HG03097 (cell line): ENCODE measurements at regions not wholly inside any gene's neighbourhood (a gene's known extent, or its start where the extent isn't known, plus 50 kb on each side); places are given as distances from the start of the nearest gene placed in this dataset.
"Not testable (repeated sequence)": the region's sequence is repeated elsewhere in the genome, so short reads cannot be mapped to it uniquely, and the experiment has no call there.

Experiments used
- ATAC-seq: cut with Tn5 transposase; IDR thresholded peaks from one replicate; pipeline ENCODE4 v1.9.1; 2021; ENCODE audit not compliant: unreplicated experiment, low FRiP score

DNA sequence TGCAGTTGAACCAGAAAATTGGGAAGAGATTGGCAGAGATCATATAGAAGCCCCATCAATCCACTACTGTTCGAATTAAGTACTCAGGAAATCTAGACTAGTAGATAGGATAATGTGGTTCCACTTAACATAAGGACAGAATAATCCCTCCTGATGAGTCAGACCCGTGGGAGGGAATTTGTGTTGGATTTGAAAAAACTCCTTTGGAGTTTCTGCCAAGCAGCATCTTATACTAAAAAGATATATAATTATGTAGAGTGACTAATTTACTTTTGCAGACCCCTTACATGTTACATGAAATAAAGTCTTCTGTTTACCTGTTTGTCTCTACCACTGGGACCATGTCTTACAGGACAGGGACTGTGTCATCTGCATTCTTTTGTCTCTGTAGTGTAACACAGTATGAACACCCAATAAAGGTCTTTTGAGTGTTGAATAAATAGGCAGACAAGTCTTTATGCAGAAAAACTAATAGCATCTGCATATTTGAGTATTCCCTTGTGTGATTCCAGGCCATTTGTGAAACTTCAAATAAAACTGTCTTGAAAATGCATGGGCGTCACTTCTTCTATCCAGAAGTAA, 122.6 kb upstream of the DNAJC10 start:
- no peak for ATAC-seq

DNA sequence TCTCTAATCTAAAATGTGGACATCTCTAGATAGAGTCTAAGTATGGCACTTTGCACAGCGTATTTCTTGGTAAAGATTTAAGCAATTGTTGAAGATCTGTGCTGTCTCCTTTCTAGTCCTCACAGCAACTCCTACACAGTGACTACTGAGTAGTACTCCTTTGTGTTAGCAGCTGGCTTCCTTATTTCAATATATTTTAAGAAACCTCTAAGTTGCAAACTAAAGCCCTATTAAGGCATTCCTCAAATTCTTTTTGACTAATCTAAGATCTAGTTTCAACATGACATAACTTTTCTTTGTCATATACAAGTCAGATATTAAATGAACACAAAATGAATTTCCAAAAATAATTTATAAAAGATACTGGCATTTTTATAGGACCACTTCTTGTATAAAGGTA, 121.8 kb upstream of the DNAJC10 start:
- no peak for ATAC-seq

DNA sequence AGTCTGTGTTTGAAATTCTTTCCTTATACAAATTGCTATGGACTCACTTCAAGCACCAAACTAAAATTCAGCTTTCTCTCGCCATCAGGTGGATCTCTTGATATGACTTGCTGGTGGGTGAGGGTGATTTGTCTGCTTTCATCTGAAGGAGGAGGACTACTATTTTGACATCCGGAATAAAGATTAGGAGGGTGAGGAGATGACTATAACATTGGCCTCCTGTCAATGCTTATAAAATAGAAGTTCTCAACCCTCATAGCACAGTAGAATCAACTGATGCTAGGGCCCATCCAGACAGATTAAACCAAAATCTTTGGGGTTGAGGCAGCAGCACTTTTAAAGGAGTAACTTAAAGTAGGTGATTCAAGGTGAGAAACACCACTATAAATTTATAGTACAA, 120.4 kb upstream of the DNAJC10 start:
- ATAC-seq, result no peak

DNA sequence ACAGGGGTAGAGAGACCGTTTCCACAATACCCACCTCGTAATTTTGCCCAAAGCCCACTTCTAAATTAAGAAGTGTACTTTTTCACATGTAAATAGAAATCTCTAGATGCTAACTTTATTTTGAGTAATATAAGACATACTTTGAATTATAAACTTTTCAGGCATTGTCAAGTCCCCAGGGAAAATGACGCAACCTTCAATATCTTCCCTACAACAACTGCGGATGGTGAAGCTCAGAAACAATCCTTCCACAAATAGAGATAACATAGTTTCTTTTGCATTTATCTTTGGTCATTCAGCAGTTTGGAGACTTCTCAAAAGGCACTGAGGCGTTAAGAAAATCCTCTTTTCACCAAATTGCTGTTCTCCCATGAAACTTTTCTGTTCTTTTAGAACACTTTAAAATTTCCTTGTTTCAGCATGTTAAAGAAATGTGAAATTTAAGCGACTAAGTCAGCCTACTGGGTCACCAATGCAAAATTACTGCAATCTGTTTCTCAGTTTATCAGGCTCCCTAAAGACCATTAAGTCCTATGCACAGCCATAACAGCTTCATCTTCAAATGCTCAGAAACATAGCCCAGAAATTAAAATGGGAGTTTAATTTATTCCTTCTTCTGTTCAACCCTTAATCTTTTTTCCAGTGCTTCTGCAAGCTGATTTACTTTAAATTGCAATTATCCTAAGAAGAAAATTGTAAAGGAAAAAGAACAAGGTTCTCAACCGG, 118.3 kb upstream of the DNAJC10 start:
- ATAC-seq, result no peak

DNA sequence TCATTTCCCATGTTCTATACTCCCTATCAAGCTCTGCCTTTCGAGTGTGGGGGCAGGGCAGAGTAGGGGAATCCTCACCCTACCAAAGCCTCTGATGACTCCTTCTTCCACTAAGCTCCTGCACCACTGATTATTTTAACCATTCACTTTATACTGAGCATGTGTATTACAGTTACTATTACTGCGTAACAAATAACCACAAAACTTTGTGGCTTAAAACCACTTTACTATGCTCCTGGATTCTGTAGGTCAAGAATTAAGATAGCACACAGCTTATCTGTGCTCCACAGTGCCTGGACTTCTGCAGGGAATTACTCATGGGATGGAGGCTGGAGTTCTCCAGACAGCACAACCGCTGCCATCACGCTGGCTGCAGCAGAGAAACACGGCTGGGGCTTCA, 117.4 kb upstream of the DNAJC10 start:
- ATAC-seq, result no peak

DNA sequence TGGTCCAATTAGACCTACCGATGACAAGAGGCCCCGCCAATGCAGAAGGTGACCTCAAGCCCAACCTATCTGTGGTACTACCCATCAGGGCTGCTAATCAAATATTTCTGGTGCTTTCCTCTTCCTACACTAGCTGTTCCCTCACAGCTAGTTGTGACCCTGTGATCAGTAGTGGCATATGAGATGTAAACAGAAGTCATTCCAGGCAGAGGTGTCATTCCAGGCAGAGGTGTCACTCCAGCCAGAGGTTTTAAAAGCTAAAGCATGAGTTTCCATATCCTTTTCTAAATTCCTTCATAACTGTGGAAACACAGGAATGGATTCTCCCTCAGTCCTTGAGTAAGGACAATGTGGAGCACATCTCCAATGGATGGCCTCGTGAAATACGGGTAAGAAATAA, 110.9 kb upstream of the DNAJC10 start:
- ATAC-seq, result no peak

DNA sequence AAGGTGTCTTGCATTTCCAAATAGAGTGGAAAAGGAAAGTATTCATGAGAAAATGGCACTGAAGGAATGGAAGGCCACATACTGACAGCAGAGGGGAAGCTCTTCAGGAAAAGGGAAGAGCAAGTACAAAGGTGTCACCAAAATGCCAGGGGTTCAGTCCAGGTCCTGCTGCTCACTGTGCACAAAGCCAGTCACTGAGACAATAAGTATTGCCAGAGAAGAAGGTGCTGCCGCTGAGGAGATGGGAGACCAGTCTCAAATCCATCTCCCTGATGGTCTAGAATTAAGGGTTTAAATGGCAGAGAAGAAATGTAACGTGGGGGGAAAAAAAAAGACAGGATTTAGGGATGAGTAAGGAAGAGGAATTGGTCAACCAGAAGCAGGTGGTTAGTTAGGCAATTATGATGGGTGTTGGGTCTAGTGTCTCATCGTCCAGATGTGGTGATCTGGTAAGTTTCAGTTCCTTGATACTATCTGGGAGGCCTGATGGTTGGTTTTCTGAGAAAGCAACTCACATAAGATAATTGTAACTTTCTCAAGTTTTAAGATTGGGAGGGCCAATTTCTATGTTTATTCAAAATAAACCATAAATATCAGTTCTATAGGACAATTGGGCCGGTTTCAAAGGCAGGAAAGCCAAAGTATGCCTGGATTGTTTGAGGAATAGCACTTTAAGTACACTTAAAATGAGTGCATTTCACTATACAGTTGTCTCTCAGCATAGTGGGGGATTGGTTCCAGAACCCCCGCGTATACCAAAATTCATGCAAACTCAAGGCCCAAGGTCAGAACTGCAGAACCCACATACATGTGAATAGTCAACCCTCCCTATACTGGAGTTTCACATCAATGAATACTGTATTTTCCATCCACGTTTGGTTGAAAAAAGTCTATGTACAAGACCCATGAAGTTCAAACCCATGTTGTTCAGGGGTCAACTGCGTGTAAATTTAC, 109.1 kb upstream of the DNAJC10 start:
- no peak for ATAC-seq

DNA sequence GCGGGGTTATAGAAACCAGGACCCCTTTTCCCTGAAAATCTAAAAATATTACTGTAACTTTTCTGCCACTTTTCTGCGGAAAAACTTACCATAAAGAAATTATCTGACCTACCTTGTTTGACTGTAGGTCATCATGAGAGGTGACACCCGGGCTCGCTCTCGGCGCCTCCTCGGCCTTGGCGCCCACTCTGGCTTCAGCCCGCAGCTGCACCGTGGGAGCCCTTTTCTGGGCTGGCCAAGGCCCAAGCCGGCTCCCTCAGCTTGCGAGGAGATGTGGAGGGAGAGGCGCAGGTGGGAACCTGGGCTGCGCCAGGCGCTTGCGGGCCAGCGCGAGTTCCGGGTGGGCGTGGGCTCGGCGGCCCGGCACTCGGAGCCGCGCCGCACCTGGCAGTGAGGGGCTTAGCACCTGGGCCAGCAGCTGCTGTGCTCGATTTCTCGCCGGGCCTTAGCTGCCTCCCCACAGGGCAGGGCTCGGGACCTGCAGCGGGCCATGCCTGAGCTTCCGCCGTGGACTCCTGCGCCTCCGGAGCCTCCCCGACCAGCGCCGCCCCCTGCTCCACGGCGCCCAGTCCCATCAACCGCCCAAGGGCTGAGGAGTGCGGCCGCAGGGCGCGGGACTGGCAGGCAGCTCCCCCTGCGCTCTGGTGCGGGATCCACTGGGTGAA, 107.7 kb upstream of the DNAJC10 start:
- no peak for ATAC-seq

DNA sequence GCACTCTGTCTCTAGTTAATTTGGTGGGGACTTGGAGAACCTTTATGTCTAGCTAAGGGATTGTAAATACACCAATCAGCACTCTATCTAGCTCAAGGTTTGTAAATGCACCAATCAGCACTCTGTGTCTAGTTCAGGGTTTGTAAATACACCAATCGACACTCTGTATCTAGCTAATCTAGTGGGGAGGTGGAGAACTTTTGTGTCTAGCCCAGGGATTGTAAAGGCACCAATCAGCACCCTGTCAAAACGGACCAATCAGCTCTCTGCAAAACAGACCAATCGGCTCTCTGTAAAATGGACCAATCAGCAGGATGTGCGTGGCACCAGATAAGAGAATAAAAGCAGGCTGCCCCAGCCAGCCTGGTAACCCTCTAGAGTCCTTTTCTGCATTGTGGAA, 107.1 kb upstream of the DNAJC10 start:
- not testable (repeated sequence) for ATAC-seq

DNA sequence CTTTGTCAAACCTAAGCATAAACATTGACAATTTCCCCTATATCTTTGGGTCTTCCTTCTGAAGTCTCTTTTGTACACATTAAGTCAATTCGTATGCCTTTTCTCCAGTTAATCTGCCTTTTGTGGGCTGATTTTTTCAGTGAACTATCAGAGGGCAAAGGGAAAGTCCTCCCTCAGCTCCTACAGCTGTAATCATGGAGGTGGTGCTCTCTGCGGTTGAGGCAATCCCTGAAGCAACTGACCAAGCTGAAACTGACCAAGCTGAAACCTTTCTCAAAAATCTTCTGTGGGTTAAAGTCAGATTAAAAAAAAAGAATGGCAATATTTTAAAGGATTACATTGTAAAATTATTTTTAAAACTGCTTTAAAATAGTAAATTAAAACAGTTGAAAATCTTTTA, 105.8 kb upstream of the DNAJC10 start:
- ATAC-seq, result no peak

DNA sequence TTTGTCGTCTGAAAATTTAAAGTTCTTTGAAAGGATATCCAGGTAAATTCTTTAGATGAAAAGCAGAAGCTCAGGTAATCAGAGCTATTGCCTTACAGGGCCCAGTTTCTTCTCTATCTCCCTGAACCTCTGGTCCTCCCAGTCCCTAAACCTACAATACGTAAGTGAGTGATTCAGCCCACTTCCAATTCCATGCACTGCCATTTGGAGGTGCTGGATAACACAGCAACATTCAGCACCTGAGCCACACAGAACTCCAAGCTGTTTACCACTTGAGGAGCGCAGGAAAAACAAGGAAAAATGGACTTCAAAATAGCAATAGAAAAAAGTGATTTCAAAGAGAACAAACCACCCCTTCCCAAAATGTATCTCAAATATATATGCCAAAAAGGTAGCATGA, 105.0 kb upstream of the DNAJC10 start:
- ATAC-seq, result no peak

DNA sequence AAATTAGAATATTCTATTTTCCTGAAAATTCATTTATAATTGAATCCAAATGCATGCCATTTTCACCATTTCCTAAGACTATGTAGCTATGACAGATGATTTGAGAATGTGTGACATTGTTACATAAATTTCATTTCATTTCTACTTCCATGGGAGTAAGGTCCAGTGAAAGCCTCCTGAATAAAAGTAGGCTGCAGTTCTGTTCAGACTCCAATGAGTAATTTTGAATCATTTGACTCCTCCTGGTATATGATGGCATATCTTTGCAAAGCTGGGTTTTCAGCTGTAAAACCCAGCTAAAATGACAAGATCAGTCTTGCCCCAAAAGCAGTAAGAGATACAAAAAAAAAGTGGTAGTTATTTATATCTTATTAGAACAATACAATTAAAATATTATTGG, 101.0 kb upstream of the DNAJC10 start:
- no peak for ATAC-seq

DNA sequence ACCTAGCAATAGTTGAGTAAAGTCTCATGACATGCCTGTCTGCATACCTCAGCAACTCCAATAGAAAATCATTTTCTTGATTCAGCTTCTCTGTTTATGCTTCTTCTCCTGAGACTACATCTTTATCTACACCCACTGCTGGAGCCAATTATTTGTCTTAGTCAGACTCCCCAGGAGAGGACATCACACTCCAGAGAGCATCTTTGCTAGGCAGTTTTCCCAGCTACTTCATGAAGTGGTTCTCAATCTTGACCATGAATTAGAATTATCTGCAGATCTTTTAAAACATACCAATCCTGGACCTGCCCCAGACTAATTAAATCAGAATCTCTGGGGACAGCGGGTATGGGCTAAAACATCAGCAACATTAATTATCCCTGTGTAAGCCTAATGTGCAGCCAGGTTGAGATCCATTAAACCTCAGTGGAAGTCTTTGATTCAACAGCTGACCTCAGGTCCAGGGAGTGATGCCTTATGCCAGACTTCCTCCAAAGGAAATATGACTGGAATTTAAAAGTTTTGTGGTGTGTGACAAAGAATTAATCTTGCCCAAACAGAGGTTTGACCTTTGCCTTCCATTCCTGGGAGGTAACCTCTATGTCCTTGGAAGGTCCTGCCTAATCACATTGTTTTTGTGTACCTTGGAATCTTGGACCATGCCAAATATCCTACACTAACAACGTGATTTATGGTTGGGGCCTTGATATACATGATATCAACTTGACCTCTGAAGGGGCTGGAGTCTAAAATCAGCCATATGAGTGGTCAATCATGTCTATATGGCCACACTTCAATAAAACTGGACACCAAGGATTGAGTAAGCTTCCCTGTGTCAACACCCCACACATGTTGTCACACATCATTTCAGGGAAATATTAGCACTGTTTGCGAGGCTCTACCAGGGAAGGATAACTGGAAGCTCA, 99.3 kb upstream of the DNAJC10 start:
- no peak for ATAC-seq

DNA sequence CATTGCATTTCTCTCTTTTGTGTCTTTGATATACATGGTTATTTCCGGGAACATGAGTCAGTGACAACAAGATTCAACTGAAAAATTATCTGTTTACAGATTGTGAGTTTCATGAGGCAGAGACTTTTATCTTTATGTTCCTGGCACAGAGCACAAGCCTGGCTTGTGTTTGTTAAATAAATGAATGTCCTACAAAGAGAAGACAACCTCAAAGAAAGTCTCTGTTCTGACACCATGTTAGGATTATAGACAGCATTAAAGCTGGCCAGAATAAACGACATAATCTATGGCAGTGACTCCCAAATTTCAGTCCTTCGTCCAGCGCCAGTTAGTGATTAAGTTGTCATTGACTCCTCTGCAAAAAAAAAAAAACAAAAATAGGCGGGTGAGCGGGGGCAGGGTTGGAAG, 97.4 kb upstream of the DNAJC10 start:
- no peak for ATAC-seq

DNA sequence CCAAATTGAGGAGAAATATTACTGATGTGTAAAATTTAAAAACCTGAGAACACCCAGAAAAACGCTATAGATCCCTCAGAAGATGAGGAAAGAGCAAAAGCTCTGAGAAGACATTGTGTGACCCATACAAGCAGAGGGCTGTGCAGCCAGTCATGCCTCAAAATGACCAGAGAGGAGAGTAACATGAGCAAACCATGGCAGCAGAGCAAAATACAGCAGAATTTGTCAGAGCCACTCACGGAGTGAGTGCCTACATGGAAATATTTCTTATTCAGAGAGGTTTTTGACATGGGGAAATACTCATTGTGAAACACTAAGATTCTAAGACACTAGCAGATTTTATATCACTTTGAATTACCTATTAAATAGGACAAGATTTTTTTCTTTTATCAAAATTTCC, 96.8 kb upstream of the DNAJC10 start:
- ATAC-seq, result no peak

DNA sequence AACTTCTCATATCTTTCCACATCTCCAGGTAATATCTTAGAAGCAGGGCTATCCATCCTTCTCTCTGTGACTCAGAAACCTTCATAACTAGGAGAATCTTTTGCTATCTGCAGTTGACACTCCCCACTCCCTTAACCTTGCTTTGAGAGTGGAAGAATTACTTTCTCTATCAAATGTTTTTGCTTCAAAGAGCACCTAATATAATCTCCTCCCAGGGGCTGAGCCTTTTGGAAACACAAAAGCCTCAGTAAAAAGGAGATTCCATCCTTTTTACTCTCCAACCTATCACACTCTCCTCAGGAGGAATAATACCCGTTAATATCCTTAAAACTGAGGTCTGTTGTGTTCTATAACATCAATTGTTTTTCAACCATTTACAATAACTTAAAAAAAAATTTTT, 94.9 kb upstream of the DNAJC10 start:
- no peak for ATAC-seq

DNA sequence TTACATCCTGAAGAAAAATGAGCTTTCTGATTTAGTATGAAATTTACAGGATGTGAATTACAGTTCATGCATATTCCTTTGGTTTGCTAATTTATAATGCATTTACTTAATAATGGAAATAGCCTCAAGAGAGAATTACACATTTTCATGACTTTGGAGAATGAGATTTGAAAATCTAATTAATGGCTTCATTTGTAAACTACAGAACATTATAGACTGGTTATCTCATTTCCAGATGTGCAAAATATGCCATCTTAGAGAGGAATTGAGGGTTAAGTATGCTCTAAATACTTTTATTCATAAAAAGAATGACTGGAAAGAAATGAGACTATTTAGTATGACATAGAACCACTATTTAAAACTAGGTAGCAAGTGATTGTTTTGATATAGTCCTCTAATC, 94.2 kb upstream of the DNAJC10 start:
- ATAC-seq, result no peak

DNA sequence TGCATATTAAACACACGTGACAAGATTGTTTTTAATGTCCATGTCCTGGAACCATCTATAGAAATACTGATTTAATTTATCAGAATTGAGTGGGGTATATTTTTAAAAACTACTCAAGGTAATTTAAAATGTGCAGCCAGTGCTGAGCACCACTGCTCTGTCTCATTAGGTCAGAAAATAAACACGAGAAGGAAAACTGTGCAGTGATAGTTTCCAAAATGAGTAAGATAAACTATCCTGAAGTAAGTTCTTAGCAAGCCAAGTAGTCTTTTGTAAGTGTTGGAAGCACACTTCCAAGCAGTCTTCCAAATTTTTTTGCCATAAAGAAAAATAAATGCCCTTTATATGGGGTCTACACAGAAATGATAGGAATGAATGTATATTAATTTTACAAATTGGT, 93.8 kb upstream of the DNAJC10 start:
- no peak for ATAC-seq

DNA sequence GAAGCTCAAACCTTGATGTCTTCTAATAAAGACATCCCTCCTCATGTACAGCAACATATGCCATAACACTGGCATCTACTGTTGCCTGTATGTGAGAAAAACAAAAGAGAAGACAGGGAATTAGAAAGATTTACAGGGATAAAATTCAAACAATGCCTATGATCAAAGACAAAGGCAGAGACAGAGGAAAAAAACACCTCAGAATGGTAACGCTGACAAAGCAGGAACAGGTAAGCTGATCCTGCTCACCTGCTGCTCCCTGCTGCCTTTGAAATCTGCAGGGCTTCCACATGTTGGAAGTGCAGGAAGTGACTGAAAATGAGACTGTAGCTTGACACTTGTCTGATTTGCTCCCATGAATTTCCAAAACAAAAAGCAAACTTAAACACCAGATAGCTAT, 90.2 kb upstream of the DNAJC10 start:
- no peak for ATAC-seq

DNA sequence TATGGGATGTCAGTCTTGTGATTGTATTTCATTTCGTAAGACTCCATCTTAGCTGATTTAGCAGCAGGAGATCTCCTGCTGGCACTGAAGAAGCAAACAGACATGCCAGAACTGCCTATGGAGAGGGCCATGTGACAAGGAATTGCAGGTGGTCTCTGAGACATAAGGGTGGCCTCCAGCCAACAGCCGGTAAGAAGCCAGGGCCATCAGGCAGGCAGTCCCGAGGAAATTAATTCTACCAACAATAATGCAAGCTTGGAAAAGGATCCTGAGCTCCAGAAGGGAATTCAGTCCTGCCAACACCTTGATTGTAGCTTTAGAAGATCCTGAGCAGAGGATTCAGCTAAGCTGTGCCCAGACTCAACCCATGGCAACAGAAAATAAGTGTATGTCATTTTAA, 87.1 kb upstream of the DNAJC10 start:
- no peak for ATAC-seq
